ENCODE measurements at regions not wholly inside any gene's neighbourhood (a gene's known extent, or its start where the extent isn't known, plus 50 kb on each side); places are given as distances from the start of the nearest gene placed in this dataset.

GRCh38 chr7:68449099-68449498, 1149.2 kb upstream of the AUTS2 start:
- no peak for DNase-seq (ENCODE audit: low read depth in 2 of 2, low spot score in 1 of 2)

GRCh38 chr7:68449816-68450215, 1148.5 kb upstream of the AUTS2 start:
- no peak for DNase-seq (ENCODE audit: low read depth in 2 of 2, low spot score in 1 of 2)

GRCh38 chr7:68454931-68455330, 1143.3 kb upstream of the AUTS2 start:
- DNase-seq (ENCODE audit: low read depth in 2 of 2, low spot score in 1 of 2) = no peak

- no peak for DNase-seq (ENCODE audit: low read depth in 2 of 2, low spot score in 1 of 2)
Measured at GRCh38 chr7:68456469-68456868, 1141.8 kb upstream of the AUTS2 start.

GRCh38 chr7:68457481-68457880, 1140.8 kb upstream of the AUTS2 start:
- no peak for DNase-seq (ENCODE audit: low read depth in 2 of 2, low spot score in 1 of 2)

- no peak for DNase-seq (ENCODE audit: low read depth in 2 of 2, low spot score in 1 of 2)
Measured at GRCh38 chr7:68458010-68458908, 1140.0 kb upstream of the AUTS2 start.

GRCh38 chr7:68461430-68461829, 1136.8 kb upstream of the AUTS2 start:
- no peak for DNase-seq (ENCODE audit: low read depth in 2 of 2, low spot score in 1 of 2)

- no peak for DNase-seq (ENCODE audit: low read depth in 2 of 2, low spot score in 1 of 2)
Measured at GRCh38 chr7:68470836-68471435, 1127.3 kb upstream of the AUTS2 start.

GRCh38 chr7:68472688-68473087, 1125.6 kb upstream of the AUTS2 start:
- no peak for DNase-seq (ENCODE audit: low read depth in 2 of 2, low spot score in 1 of 2)

- DNase-seq (ENCODE audit: low read depth in 2 of 2, low spot score in 1 of 2) = no peak
Measured at GRCh38 chr7:68474661-68475216, 1123.5 kb upstream of the AUTS2 start.

- no peak for DNase-seq (ENCODE audit: low read depth in 2 of 2, low spot score in 1 of 2)
Measured at GRCh38 chr7:68476966-68477365, 1121.3 kb upstream of the AUTS2 start.

- DNase-seq (ENCODE audit: low read depth in 2 of 2, low spot score in 1 of 2) = no peak
Measured at GRCh38 chr7:68478326-68478725, 1119.9 kb upstream of the AUTS2 start.

GRCh38 chr7:68482800-68483199, 1115.5 kb upstream of the AUTS2 start:
- no peak for DNase-seq (ENCODE audit: low read depth in 2 of 2, low spot score in 1 of 2)

GRCh38 chr7:68484731-68485130, 1113.5 kb upstream of the AUTS2 start:
- DNase-seq (ENCODE audit: low read depth in 2 of 2, low spot score in 1 of 2) = no peak

GRCh38 chr7:68485253-68485917, 1112.9 kb upstream of the AUTS2 start:
- DNase-seq (ENCODE audit: low read depth in 2 of 2, low spot score in 1 of 2) = no peak

GRCh38 chr7:68488341-68489060, 1109.8 kb upstream of the AUTS2 start:
- no peak for DNase-seq (ENCODE audit: low read depth in 2 of 2, low spot score in 1 of 2)

GRCh38 chr7:68491523-68492358, 1106.5 kb upstream of the AUTS2 start:
- DNase-seq (ENCODE audit: low read depth in 2 of 2, low spot score in 1 of 2) = no peak

- no peak for DNase-seq (ENCODE audit: low read depth in 2 of 2, low spot score in 1 of 2)
Measured at GRCh38 chr7:68492359-68492690, 1106.0 kb upstream of the AUTS2 start.

- DNase-seq (ENCODE audit: low read depth in 2 of 2, low spot score in 1 of 2) = no peak
Measured at GRCh38 chr7:68503400-68503799, 1094.9 kb upstream of the AUTS2 start.

- no peak for DNase-seq (ENCODE audit: low read depth in 2 of 2, low spot score in 1 of 2)
Measured at GRCh38 chr7:68504716-68505115, 1093.6 kb upstream of the AUTS2 start.
